AG04450 (cell line): ENCODE measurements at regions not wholly inside any gene's neighbourhood (a gene's known extent, or its start where the extent isn't known, plus 50 kb on each side); places are given as distances from the start of the nearest gene placed in this dataset.
A peak's percentile ranks its signal among the peaks of the same experiment; 100 is the strongest.

ENCODE experiments used
- CTCF ChIA-PET: fragments of 300-600, 350-600 bp; formaldehyde crosslinking; extraction: SDS; loops from one replicate; lab custom pipeline; 2022; ENCODE audit warnings: antibody characterized with exemption, inconsistent platforms; lab: Charles Lee
- POLR2A ChIA-PET: fragments of 350-600 bp; formaldehyde crosslinking; extraction: SDS; loops from one replicate; lab custom pipeline; 2021; ENCODE audit warnings: antibody characterized with exemption, inconsistent platforms; lab: Yijun Ruan, JAX
- DNase-seq: peaks from one replicate; pipeline ENCODE4 v3.0.0-alpha.2; 2011; ENCODE audit warnings: low read depth, low spot score
- H3K27ac ChIP-seq: one replicate; pipeline ENCODE4 v1.5.1; 2012; ENCODE audit warnings: low read depth, low read length, control low read depth
- H3K27me3 ChIP-seq: one replicate; pipeline ENCODE4 v1.6.0; 2012; ENCODE audit warnings: low read length; ENCODE audit not compliant: control insufficient read depth, insufficient read depth
- H3K4me3 ChIP-seq: 2 replicates; pipeline ENCODE4 v1.5.1; 2011; ENCODE audit warnings: mild to moderate bottlenecking, low read depth, low read length, control low read depth
- H3K9me3 ChIP-seq: 2 replicates; pipeline ENCODE4 v1.5.1; 2012; ENCODE audit warnings: low read length; ENCODE audit not compliant: control insufficient read depth, insufficient read depth
- CTCF ChIP-seq: IDR thresholded peaks from 2 replicates; pipeline ENCODE4 v1.5.1; 2011; ENCODE audit warnings: low read depth, low read length, control low read depth, inconsistent platforms

- CTCF ChIA-PET: interaction anchor here (1.2 kb wide), 1 partner anchor 140 kb away, joined by 3 read pairs; no protein-coding TSS in a partner anchor
- Histone ChIP-seq H3K4me3 (no peak overlapping the region), H3K9me3 (no peaks in the 10 kb centered on the region), H3K27ac (no peak overlapping the region), H3K27me3 (no peaks in the 10 kb centered on the region)
- TF ChIP-seq CTCF: no peak
- POLR2A ChIA-PET: no interaction called here
- no peak for DNase-seq
Measured at GRCh38 chr12:107271523-107271922, 178.2 kb upstream of the CRY1 start.

- Histone ChIP-seq H3K27ac (no peak overlapping the region), H3K27me3 (no peaks in the 10 kb centered on the region), H3K9me3 (no peaks in the 10 kb centered on the region), H3K4me3 (no peak overlapping the region)
- ChIA-PET CTCF (interaction anchor here (0.9 kb wide), 1 partner anchor 144 kb away, joined by 3 read pairs; no protein-coding TSS in a partner anchor), POLR2A (no interaction called here)
- no peak for TF ChIP-seq CTCF
- DNase-seq: no peak
Measured at GRCh38 chr12:107275530-107275929, 182.2 kb upstream of the CRY1 start.

- peak; percentile 21 for DNase-seq
- TF ChIP-seq CTCF: no peak
- H3K4me3 ChIP-seq: no peak overlapping the region
- ChIA-PET POLR2A (no interaction called here), CTCF (no interaction called here)
- no peaks in the 10 kb centered on the region for H3K9me3 ChIP-seq
- no peak overlapping the region for H3K27ac ChIP-seq
- no peaks in the 10 kb centered on the region for H3K27me3 ChIP-seq
Measured at GRCh38 chr12:107277855-107278254, 184.5 kb upstream of the CRY1 start.

- ChIA-PET CTCF (no interaction called here), POLR2A (no interaction called here)
- TF ChIP-seq CTCF: no peak
- Histone ChIP-seq H3K4me3 (no peak overlapping the region), H3K27ac (no peak overlapping the region), H3K9me3 (no peaks in the 10 kb centered on the region), H3K27me3 (no peaks in the 10 kb centered on the region)
- DNase-seq: no peak
Measured at GRCh38 chr12:107282628-107283027, 189.3 kb upstream of the CRY1 start.

GRCh38 chr12:107283652-107284051 is 190.3 kb upstream of the CRY1 start:
- no peak for DNase-seq

More at GRCh38 chr12:107283652-107284051, 190.3 kb upstream of the CRY1 start:
- CTCF ChIA-PET: interaction anchor here (0.6 kb wide), 1 partner anchor 152 kb away, joined by 3 read pairs; no protein-coding TSS in a partner anchor
- no peak for TF ChIP-seq CTCF
- no peaks in the 10 kb centered on the region for H3K9me3 ChIP-seq
- POLR2A ChIA-PET: no interaction called here
- H3K4me3 ChIP-seq: no peak overlapping the region
- no peaks in the 10 kb centered on the region for H3K27me3 ChIP-seq
- no peak overlapping the region for H3K27ac ChIP-seq
